ENCODE measurements at regions not wholly inside any gene's neighbourhood (a gene's known extent, or its start where the extent isn't known, plus 50 kb on each side); places are given as distances from the start of the nearest gene placed in this dataset.

DNA sequence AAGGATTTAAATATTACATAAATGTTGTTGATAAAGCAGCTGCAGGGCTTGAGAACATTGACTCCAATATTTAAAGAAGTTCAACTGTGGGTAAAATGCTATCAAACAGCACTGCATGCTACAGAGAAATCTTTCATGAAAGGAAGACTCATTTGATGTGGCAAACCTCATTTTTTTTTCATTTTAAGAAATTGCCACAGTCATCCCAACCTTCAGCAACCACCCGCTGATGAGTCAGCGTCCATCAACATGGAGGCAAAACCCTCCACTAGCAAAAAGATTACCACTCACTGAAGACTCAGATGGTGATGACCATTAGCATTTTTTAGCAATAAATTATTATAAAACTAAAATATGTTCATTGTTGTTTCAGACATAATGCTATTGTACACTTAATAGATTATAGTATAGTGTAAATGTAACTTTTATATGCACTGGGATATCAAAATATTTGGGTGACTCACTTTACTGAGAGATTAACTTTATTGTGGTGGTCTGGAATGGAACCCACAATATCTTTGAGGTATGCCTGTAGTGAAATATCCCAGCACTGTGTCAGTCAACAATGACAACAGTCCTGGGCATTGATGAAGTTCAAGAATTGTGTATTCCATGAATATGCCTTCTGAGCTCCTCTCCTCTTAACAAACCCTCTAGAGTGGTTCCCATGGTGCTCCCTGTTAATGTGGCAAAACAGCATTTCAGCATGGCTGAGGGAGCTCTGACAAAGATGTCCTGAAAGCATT lies 52.4 kb upstream of the SOX21 start:
- POLR2A ChIA-PET = no interaction called here
- H3K36me3 Mint-ChIP-seq (ENCODE audit: low read depth) = no peaks in the 10 kb centered on the region
- intact Hi-C loops (cut with micrococcal nuclease) = no loop called here
- no peaks in the 10 kb centered on the region for H3K9me3 Mint-ChIP-seq
- peaks cover 25% of the 10 kb centered on the region for H3K27me3 Mint-ChIP-seq
- peak; percentile 38 for DNase-seq
- H3K4me1 Mint-ChIP-seq (ENCODE audit: low read depth) = no peaks in the 10 kb centered on the region
- H3K27ac Mint-ChIP-seq = no peak overlapping the region
- no peak for TF ChIP-seq CTCF (IDR thresholded peaks at IDR 0.05)
- H3K4me3 Mint-ChIP-seq = no peak overlapping the region
- CTCF ChIA-PET = no interaction called here
- ATAC-seq = peak; percentile 20

Measured in activated CD8-positive, alpha-beta T cell treated with anti-CD3 and anti-CD28 coated beads for 36 hours (primary cell).